CD4-positive, alpha-beta memory T cell (primary cell): ENCODE measurements at regions not wholly inside any gene's neighbourhood (a gene's known extent, or its start where the extent isn't known, plus 50 kb on each side); places are given as distances from the start of the nearest gene placed in this dataset.

ENCODE experiments used
- CTCF ChIA-PET: fragments of 350-600 bp; sonication (Branson Sonifier 250); formaldehyde crosslinking; loops from one replicate; lab custom pipeline; 2021; ENCODE audit warnings: inconsistent platforms; ENCODE audit not compliant: partially characterized antibody; lab: Charles Lee
- POLR2A ChIA-PET: fragments of 350-600 bp; sonication (Branson Sonifier 250); formaldehyde crosslinking; loops from one replicate; lab custom pipeline; 2021; ENCODE audit not compliant: partially characterized antibody; lab: Charles Lee
- DNase-seq, 5 donors: peaks; one replicate each; pipeline versions ENCODE4 v3.0.0 to v3.0.0-alpha.2; 2020 to 2022; ENCODE audit warnings: mixed read lengths in 1 of 5
- H3K27ac ChIP-seq: one replicate; pipeline ENCODE4 v1.7.0; 2013; ENCODE audit warnings: low read depth, low read length
- H3K27me3 ChIP-seq: 2 replicates; pipeline ENCODE4 v1.7.0; 2013; ENCODE audit warnings: mild to moderate bottlenecking, low read length, moderate library complexity; ENCODE audit not compliant: insufficient read depth
- H3K36me3 ChIP-seq: 2 replicates; pipeline ENCODE4 v1.7.0; 2013; ENCODE audit warnings: mild to moderate bottlenecking, low read length, moderate library complexity; ENCODE audit not compliant: insufficient read depth
- H3K4me1 ChIP-seq: 2 replicates; pipeline ENCODE4 v1.7.0; 2013; ENCODE audit warnings: mild to moderate bottlenecking, low read length, moderate library complexity; ENCODE audit not compliant: insufficient read depth
- H3K4me3 ChIP-seq, 2 donors: one replicate each; pipeline ENCODE4 v1.7.0; 2013; ENCODE audit warnings: low read length in 2 of 2, mild to moderate bottlenecking in 1 of 2
- H3K9me3 ChIP-seq, 2 donors: one replicate each; pipeline ENCODE4 v1.7.0; 2013; ENCODE audit warnings: low read length in 2 of 2, control low read depth in 1 of 2; ENCODE audit not compliant: control insufficient read depth in 1 of 2
- H3K27ac Mint-ChIP-seq, 7 donors: one replicate each; pipeline ENCODE4 v1.8.0; 2020 to 2021; ENCODE audit warnings: mixed read lengths in 7 of 7, mild to moderate bottlenecking in 6 of 7, inconsistent platforms in 3 of 7, moderate library complexity in 3 of 7
- H3K27me3 Mint-ChIP-seq, 2 donors: one replicate each; pipeline ENCODE4 v1.8.0; 2020 to 2021; ENCODE audit warnings: mixed read lengths in 2 of 2
- H3K36me3 Mint-ChIP-seq, 2 donors: one replicate each; pipeline ENCODE4 v1.8.0; 2020 to 2021; ENCODE audit warnings: mixed read lengths in 2 of 2, inconsistent platforms in 1 of 2, mild to moderate bottlenecking in 1 of 2
- H3K4me1 Mint-ChIP-seq, 4 donors: one replicate each; pipeline ENCODE4 v1.8.0; 2020 to 2021; ENCODE audit warnings: mixed read lengths in 4 of 4, mild to moderate bottlenecking in 1 of 4
- H3K4me3 Mint-ChIP-seq, 8 donors: one replicate each; pipeline ENCODE4 v1.8.0; 2020 to 2021; ENCODE audit warnings: mixed read lengths in 8 of 8, mild to moderate bottlenecking in 7 of 8, moderate library complexity in 6 of 8, inconsistent platforms in 3 of 8
- H3K9me3 Mint-ChIP-seq, 8 donors: one replicate each; pipeline ENCODE4 v1.8.0; 2020 to 2021; ENCODE audit warnings: mixed read lengths in 8 of 8, mild to moderate bottlenecking in 5 of 8, inconsistent platforms in 3 of 8, moderate library complexity in 1 of 8
- intact Hi-C: fragments of 100-400 bp; cut with micrococcal nuclease; formaldehyde crosslinking; loops from one replicate; pipeline ENCODE4 v1.15.1; 2023

DNA sequence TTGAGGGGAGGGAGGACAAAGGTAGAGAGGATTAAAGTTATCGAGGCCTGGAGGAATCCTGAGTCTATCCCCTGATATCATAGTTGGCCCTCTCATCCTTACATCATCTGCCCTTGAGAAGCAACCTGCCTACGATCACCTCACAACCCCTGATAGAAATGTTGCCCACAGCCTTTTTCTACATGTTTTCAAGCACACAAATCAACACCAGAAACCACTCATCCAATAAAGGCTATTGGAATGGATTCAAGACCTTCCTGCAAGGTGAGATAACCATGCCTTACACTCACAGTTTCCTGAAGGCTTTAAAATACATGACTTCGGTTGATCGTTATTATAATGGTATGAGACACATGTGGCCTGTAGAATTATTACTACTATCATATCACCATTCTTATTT, 175.7 kb upstream of the EGLN3 start:
- Mint-ChIP-seq H3K36me3 (no peaks in the 10 kb centered on the region), H3K4me1 (no peaks in the 10 kb centered on the region), H3K27me3 (no peaks in the 10 kb centered on the region), H3K9me3 (peaks cover 0 to 2% (median 0%) of the 10 kb centered on the region in 8 donors), H3K4me3 (no peak overlapping the region), H3K27ac (no peak overlapping the region)
- Histone ChIP-seq H3K9me3 (no peaks in the 10 kb centered on the region), H3K4me3 (no peak overlapping the region), H3K4me1 (no peaks in the 10 kb centered on the region), H3K27ac (no peak overlapping the region), H3K27me3 (no peaks in the 10 kb centered on the region), H3K36me3 (no peaks in the 10 kb centered on the region)
- intact Hi-C loops, result no loop called here
- POLR2A ChIA-PET, result no interaction called here
- DNase-seq, result no peak
- CTCF ChIA-PET, result no interaction called here

DNA sequence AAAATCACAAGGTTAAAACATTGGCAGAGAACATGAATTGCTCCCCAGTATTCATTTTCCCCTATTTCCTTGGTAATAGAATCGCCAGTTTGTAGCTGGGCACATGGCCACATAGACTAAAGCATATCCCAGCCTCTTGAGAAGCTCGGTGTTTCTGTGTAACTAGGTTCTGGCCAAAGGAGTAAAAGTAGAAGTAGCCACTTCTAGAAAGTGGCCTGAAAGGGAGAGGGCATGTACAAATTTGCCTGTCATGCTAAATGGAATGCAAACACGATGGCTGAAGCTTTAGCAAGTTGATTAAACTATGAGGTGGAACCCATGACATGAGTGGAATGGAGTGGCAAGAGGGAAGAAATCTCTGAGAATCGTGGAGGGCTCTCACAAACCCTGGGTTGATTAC, 173.7 kb upstream of the EGLN3 start:
- DNase-seq, result no peak
- Mint-ChIP-seq H3K4me3 (no peak overlapping the region), H3K27me3 (no peaks in the 10 kb centered on the region), H3K27ac (no peak overlapping the region), H3K9me3 (peaks cover 0 to 2% (median 0%) of the 10 kb centered on the region in 8 donors), H3K36me3 (no peaks in the 10 kb centered on the region), H3K4me1 (peaks cover 0 to 4% (median 1%) of the 10 kb centered on the region in 4 donors)
- ChIA-PET POLR2A (no interaction called here), CTCF (no interaction called here)
- Histone ChIP-seq H3K36me3 (no peaks in the 10 kb centered on the region), H3K27me3 (no peaks in the 10 kb centered on the region), H3K9me3 (no peaks in the 10 kb centered on the region), H3K4me3 (no peak overlapping the region), H3K4me1 (no peaks in the 10 kb centered on the region), H3K27ac (no peak overlapping the region)
- intact Hi-C loops, result no loop called here

DNA sequence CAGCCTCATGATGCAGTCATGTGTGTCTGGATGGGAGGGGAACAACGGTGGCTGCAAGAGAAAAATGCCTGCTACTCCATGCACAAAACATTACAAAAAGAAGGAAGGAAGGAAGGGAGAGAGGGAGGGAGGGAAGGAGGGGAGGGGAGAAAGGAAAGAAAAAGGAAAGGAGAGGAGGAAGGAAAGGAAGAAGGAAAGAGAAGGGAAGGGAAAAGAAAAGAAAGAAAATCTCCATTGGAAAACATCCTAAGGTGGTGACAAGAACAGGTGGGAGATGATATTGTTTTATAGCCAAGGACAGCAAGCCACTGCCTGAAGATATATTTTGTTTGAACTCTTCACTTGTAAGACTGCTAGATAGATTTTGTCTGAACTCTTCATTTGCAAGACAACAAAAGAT, 171.8 kb upstream of the EGLN3 start:
- H3K36me3 ChIP-seq, result no peaks in the 10 kb centered on the region
- intact Hi-C loops, result no loop called here
- ChIA-PET POLR2A (no interaction called here), CTCF (no interaction called here)
- H3K4me1 ChIP-seq, result no peaks in the 10 kb centered on the region
- H3K27ac ChIP-seq, result no peak overlapping the region
- Mint-ChIP-seq H3K9me3 (peaks cover 0 to 2% (median 0%) of the 10 kb centered on the region in 8 donors), H3K4me3 (no peak overlapping the region), H3K27ac (no peak overlapping the region), H3K27me3 (no peaks in the 10 kb centered on the region), H3K4me1 (peaks cover 0 to 4% (median 1%) of the 10 kb centered on the region in 4 donors), H3K36me3 (no peaks in the 10 kb centered on the region)
- no peaks in the 10 kb centered on the region for H3K9me3 ChIP-seq
- H3K27me3 ChIP-seq, result no peaks in the 10 kb centered on the region
- DNase-seq, result no peak
- H3K4me3 ChIP-seq, result no peak overlapping the region

DNA sequence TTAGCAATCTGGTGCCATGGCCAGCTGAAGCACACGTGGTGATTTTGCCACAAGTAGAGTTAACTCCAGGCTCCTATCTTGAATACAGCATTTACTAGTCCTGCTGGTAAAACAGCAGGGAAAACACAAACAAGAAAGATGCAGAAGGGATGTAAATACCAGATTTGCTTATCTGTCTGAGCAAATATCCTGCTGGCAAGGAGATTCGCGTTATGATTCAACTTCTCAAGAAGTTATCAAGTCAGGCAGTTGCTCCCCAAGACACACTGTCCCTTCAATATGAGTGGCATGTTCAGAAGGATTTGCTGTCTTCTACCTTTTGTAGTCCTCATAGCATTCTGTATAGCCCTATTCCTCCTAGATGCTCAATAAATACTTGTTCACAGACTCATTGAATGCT, 171.2 kb upstream of the EGLN3 start:
- ChIA-PET CTCF (no interaction called here), POLR2A (no interaction called here)
- Histone ChIP-seq H3K27ac (no peak overlapping the region), H3K4me1 (no peaks in the 10 kb centered on the region), H3K4me3 (no peak overlapping the region), H3K27me3 (no peaks in the 10 kb centered on the region), H3K9me3 (no peaks in the 10 kb centered on the region), H3K36me3 (no peaks in the 10 kb centered on the region)
- no peak for DNase-seq
- Mint-ChIP-seq H3K36me3 (no peaks in the 10 kb centered on the region), H3K4me1 (peaks cover 0 to 4% (median 1%) of the 10 kb centered on the region in 4 donors), H3K9me3 (peaks cover 0 to 4% (median 0%) of the 10 kb centered on the region in 8 donors), H3K4me3 (no peak overlapping the region), H3K27me3 (no peaks in the 10 kb centered on the region), H3K27ac (peak overlapping the region in 1 of 7 donors; percentile 53)
- intact Hi-C loops, result no loop called here

DNA sequence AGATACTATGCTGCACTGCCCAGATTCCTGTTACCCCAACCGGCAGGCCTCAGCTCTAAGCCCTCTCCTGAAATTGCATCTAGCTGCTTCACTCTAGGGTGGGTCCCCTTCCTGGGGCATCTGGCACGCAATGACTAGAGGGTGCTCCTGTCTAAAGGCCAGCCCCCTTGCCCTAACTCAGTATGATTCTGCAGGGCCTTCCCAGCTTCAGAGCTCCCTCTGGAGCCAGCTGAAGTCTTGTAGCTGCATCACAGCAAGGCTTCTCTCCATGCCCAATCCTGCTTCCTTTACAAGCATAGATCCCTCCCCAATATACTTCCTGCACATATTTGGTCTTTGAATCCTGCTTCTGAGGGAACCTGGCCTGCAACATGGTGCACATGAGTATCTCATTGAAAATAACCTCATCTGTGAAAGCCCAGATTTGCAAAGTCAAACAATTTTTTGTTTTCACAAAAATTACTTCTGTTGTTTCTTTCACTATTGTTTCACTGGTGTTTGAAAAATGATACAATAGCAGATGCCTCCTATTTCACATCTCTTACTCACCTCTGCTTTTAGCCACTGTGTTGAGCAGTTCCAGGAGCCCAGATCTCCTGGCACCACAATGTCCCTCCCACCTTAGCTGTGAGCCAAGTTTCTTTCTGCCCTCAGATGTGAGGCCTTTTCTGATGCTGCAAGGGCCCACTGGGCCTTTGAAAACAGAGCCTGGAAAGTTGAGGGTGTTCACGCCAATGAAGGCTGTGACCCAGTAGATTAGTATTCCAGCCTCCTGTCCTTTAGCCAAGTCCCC, 169.5 kb upstream of the EGLN3 start:
- Mint-ChIP-seq H3K4me1 (peaks cover 0 to 4% (median 1%) of the 10 kb centered on the region in 4 donors), H3K27me3 (no peaks in the 10 kb centered on the region), H3K4me3 (no peak overlapping the region), H3K36me3 (no peaks in the 10 kb centered on the region), H3K9me3 (peaks cover 0 to 5% (median 4%) of the 10 kb centered on the region in 8 donors), H3K27ac (no peak overlapping the region)
- POLR2A ChIA-PET, result no interaction called here
- H3K27me3 ChIP-seq, result no peaks in the 10 kb centered on the region
- CTCF ChIA-PET, result no interaction called here
- H3K4me1 ChIP-seq, result no peaks in the 10 kb centered on the region
- no peaks in the 10 kb centered on the region for H3K36me3 ChIP-seq
- H3K9me3 ChIP-seq, result no peaks in the 10 kb centered on the region
- intact Hi-C loops, result no loop called here
- no peak for DNase-seq
- no peak overlapping the region for H3K4me3 ChIP-seq
- no peak overlapping the region for H3K27ac ChIP-seq

DNA sequence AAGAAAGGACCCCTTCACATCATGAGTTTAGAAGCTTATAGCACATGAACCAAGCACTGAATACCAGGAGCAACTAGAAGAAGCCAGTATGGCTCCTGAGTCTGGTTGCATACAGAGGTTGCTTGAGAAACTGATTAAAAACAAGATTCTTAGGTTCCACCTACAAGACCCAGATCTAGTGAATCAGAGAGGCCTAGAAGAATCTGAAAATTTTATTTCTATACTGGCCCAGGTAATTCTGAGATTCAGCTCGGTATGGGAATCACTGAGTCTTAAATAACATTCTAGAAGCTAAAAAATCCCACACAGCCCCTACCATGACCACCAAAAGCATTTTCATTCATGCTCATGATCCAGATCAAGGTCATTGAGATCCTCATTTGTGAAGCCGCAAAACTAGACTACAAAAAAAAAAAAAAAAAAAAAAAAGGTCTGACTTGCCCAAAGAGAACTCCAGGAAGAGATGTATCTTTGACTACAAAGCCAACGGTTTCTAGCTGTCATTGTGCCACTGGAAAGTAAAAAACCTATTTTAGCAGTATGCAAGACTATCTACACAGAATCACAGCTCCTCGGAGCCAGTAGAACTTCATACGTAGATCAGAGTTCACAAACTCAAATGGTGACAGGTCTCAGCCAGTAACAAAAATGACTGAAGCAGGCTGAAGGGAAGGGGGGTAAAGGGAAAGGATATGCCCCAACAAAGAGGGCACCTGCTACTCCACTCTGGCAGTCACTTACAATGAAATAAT, 168.4 kb upstream of the EGLN3 start:
- peaks cover 0 to 5% (median 4%) of the 10 kb centered on the region in 8 donors for H3K9me3 Mint-ChIP-seq
- DNase-seq, result no peak
- H3K4me1 Mint-ChIP-seq, result peaks cover 0 to 4% (median 1%) of the 10 kb centered on the region in 4 donors
- no peaks in the 10 kb centered on the region for H3K4me1 ChIP-seq
- H3K9me3 ChIP-seq, result no peaks in the 10 kb centered on the region
- no peak overlapping the region for H3K4me3 ChIP-seq
- no peak overlapping the region for H3K27ac ChIP-seq
- H3K36me3 Mint-ChIP-seq, result no peaks in the 10 kb centered on the region
- ChIA-PET CTCF (no interaction called here), POLR2A (no interaction called here)
- no peaks in the 10 kb centered on the region for H3K36me3 ChIP-seq
- H3K4me3 Mint-ChIP-seq, result no peak overlapping the region
- H3K27me3 ChIP-seq, result no peaks in the 10 kb centered on the region
- no peaks in the 10 kb centered on the region for H3K27me3 Mint-ChIP-seq
- intact Hi-C loops, result no loop called here
- H3K27ac Mint-ChIP-seq, result no peak overlapping the region

DNA sequence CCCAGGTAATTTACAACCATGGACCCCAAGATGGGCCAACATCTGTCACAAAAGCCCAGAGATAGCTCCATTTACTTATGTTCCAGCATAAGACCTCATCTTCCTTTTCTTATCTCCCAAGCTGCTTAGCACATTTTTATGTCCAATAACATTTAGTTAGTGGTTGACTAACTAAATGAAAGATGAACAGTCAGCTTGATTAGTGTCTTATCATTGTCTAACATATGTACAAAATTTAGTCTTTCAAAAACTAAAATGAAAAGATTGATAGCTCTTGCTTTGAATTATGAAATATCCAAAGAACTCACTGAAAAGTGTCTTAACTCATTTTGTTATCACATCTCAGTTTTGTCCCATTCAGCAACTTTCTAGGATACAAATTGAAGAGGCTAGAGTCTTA, 163.1 kb upstream of the EGLN3 start:
- no peak overlapping the region for H3K27ac ChIP-seq
- no peaks in the 10 kb centered on the region for H3K36me3 Mint-ChIP-seq
- intact Hi-C loops, result no loop called here
- H3K27me3 Mint-ChIP-seq, result peaks cover 0 to 2% of the 10 kb centered on the region in 2 donors
- no peaks in the 10 kb centered on the region for H3K4me1 ChIP-seq
- no peak overlapping the region for H3K4me3 Mint-ChIP-seq
- peaks cover 0 to 8% (median 2%) of the 10 kb centered on the region in 4 donors for H3K4me1 Mint-ChIP-seq
- no peak overlapping the region for H3K27ac Mint-ChIP-seq
- no peaks in the 10 kb centered on the region for H3K27me3 ChIP-seq
- no peaks in the 10 kb centered on the region for H3K9me3 ChIP-seq
- H3K9me3 Mint-ChIP-seq, result peaks cover 0 to 10% (median 5%) of the 10 kb centered on the region in 8 donors
- no peaks in the 10 kb centered on the region for H3K36me3 ChIP-seq
- ChIA-PET CTCF (no interaction called here), POLR2A (no interaction called here)
- no peak for DNase-seq
- no peak overlapping the region for H3K4me3 ChIP-seq
